HCT116 (cell line): ENCODE measurements at regions not wholly inside any gene's neighbourhood (a gene's known extent, or its start where the extent isn't known, plus 50 kb on each side); places are given as distances from the start of the nearest gene placed in this dataset.

ENCODE experiments used
- JUND ChIP-seq: IDR thresholded peaks from 2 replicates; pipeline ENCODE4 v1.6.1; 2012
- POLR2AphosphoS5 ChIP-seq: IDR thresholded peaks from 2 replicates; pipeline ENCODE4 v1.6.1; 2011; ENCODE audit warnings: mild to moderate bottlenecking, low read depth, low read length, moderate library complexity
- SIN3A ChIP-seq: IDR thresholded peaks from 2 replicates; pipeline ENCODE4 v1.6.1; 2012; ENCODE audit warnings: low read depth
- SRF ChIP-seq: IDR thresholded peaks from 2 replicates; pipeline ENCODE4 v1.6.1; 2012; ENCODE audit warnings: low read depth
- TF ChIP-seq, protein P1 (sequence below), 3 experiments: fragments of 200-600 bp in 1 of 3; sonication (generic) in 1 of 3; IDR thresholded peaks in 2 of 3; conservative IDR thresholded peaks in 1 of 3; 2 replicates each; pipeline ENCODE4 v1.5.1; 2012 to 2017; ENCODE audit warnings: low read depth in 2 of 3, low read length in 2 of 3, antibody characterized with exemption in 1 of 3, borderline replicate concordance in 1 of 3, control low read depth in 1 of 3, mild to moderate bottlenecking in 1 of 3, mixed read lengths in 1 of 3, mixed run types in 1 of 3, moderate library complexity in 1 of 3; ENCODE audit not compliant: insufficient read depth in 1 of 3
- TF ChIP-seq, protein P2 (sequence below): IDR thresholded peaks from 2 replicates; pipeline ENCODE4 v1.6.1; 2012

DNA sequence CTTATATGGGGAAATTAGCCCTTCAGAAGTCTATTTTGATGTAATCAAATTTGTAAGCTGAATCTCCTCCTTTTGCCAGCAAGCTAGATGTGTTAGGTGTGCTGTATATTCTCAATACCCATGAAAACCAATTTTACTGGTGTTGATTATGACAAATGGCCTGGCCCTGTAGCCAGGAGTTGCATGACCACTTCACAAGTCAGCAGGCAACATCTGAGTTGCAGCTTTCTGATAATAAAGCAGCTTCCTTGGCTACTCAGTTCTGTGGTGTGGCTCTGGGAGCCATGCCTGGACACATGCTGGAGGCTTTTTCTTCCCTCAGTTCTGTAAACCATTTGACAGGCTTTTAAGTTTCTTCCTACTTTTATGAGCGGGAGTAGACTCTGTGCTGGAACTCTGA, 154.1 kb upstream of the CXCL13 start:
- TF ChIP-seq, protein P1, sequence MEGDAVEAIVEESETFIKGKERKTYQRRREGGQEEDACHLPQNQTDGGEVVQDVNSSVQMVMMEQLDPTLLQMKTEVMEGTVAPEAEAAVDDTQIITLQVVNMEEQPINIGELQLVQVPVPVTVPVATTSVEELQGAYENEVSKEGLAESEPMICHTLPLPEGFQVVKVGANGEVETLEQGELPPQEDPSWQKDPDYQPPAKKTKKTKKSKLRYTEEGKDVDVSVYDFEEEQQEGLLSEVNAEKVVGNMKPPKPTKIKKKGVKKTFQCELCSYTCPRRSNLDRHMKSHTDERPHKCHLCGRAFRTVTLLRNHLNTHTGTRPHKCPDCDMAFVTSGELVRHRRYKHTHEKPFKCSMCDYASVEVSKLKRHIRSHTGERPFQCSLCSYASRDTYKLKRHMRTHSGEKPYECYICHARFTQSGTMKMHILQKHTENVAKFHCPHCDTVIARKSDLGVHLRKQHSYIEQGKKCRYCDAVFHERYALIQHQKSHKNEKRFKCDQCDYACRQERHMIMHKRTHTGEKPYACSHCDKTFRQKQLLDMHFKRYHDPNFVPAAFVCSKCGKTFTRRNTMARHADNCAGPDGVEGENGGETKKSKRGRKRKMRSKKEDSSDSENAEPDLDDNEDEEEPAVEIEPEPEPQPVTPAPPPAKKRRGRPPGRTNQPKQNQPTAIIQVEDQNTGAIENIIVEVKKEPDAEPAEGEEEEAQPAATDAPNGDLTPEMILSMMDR (IDR thresholded peaks at IDR 0.05 in 2 of 3, conservative IDR thresholded peaks at IDR 0.05 in 1 of 3; ENCODE audit: borderline replicate concordance in 1 of 3, insufficient read depth in 1 of 3, low read depth in 2 of 3, low read length in 2 of 3): no peak
- TF ChIP-seq, protein P2, sequence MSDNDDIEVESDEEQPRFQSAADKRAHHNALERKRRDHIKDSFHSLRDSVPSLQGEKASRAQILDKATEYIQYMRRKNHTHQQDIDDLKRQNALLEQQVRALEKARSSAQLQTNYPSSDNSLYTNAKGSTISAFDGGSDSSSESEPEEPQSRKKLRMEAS: no peak
- TF ChIP-seq SRF: no peak
- no peak for TF ChIP-seq POLR2AphosphoS5
- no peak for TF ChIP-seq JUND
- no peak for TF ChIP-seq SIN3A
